ENCODE measurements at regions not wholly inside any gene's neighbourhood (a gene's known extent, or its start where the extent isn't known, plus 50 kb on each side); places are given as distances from the start of the nearest gene placed in this dataset.

DNA sequence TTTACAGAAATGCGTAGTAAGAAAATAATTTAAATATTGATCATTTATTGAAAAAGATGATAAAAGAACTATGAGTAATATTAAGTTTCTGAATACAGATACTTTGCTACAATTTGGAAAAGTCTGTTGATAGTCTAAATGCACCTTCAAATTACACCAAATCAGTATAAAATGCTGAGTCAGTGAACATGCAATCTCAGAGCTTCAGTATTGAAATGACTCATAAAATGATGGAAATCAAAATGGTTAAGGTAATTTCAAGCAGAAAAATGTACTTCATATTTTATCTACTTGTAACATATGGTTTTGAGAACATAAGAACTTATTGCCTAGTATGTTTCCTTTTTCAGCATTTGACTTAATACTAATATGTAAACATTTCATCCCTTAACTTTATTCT, 448.2 kb downstream of the PCDH10 start:
- ChIA-PET POLR2A (no interaction called here), CTCF (no interaction called here)
- no peak for DNase-seq (ENCODE audit: low read depth)
- no peak overlapping the region for H3K4me3 ChIP-seq (ENCODE audit: low read depth, low read length)
- TF ChIP-seq, protein P1, sequence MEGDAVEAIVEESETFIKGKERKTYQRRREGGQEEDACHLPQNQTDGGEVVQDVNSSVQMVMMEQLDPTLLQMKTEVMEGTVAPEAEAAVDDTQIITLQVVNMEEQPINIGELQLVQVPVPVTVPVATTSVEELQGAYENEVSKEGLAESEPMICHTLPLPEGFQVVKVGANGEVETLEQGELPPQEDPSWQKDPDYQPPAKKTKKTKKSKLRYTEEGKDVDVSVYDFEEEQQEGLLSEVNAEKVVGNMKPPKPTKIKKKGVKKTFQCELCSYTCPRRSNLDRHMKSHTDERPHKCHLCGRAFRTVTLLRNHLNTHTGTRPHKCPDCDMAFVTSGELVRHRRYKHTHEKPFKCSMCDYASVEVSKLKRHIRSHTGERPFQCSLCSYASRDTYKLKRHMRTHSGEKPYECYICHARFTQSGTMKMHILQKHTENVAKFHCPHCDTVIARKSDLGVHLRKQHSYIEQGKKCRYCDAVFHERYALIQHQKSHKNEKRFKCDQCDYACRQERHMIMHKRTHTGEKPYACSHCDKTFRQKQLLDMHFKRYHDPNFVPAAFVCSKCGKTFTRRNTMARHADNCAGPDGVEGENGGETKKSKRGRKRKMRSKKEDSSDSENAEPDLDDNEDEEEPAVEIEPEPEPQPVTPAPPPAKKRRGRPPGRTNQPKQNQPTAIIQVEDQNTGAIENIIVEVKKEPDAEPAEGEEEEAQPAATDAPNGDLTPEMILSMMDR (IDR thresholded peaks at IDR 0.05; ENCODE audit: insufficient read depth, low read depth, low read length) = no peak
- H3K36me3 ChIP-seq (ENCODE audit: control insufficient read depth, insufficient read depth, low read length) = no peaks in the 10 kb centered on the region
- no peaks in the 10 kb centered on the region for H3K27me3 ChIP-seq (ENCODE audit: control insufficient read depth, insufficient read depth, low read length)

DNA sequence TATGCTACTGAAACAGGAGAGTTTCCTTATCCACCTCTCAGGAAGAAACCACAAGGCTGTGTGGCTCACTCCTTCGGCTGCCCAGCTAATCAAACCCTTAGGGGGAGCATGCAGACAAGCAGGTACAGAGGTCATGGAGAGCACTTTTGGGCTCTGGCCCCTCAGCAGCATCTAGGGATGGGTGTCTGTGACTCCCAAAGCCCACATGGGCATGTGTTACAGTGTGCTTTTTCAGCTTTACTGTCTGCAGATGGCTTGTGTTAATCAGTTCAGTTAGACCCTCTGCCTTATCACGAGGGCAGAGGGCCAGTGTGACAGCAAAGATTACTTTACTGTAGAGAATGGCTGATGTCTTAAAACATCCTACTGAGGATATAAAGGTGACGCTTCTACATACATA, 447.4 kb downstream of the PCDH10 start:
- H3K27me3 ChIP-seq (ENCODE audit: control insufficient read depth, insufficient read depth, low read length) = no peaks in the 10 kb centered on the region
- no peak overlapping the region for H3K4me3 ChIP-seq (ENCODE audit: low read depth, low read length)
- ChIA-PET POLR2A (no interaction called here), CTCF (no interaction called here)
- no peak for DNase-seq (ENCODE audit: low read depth)
- no peaks in the 10 kb centered on the region for H3K36me3 ChIP-seq (ENCODE audit: control insufficient read depth, insufficient read depth, low read length)
- TF ChIP-seq, protein P1 (IDR thresholded peaks at IDR 0.05; ENCODE audit: insufficient read depth, low read depth, low read length) = no peak

DNA sequence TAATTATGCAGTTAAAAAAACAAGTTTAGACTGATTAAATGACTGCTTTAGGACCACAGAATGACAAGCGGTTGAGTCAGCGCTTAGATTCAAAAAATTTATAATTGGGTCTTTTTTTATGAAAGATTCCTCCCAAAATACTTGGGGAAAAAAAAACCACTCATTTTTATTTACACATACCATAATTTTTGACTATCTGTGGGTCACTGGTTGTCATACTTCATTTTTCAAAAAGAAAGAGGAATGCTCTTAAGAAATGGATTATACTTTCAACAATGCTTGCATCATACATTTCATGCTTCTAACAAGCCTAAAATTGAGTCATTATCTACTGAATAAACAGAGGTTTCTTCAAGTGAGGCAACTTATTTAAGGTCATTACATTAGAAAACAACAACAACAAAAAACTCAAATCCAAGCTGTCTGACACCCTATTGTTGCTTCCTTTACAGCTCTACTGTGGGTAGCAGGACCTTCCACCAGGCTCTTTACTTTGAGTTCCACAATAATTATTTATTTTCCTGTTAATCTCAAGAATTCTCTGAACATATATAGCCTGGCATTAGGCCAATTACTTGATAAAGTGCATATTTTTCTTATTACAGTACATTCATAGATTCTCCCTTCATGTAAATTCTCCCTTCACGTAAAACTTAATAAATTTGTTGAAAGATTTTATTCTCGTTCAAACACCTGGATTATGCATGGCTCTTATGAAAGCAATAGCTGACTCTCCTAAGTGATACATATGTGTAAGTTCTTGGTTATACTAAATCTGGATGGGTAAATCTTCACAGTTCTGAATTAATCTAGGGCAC, 445.5 kb downstream of the PCDH10 start:
- Histone ChIP-seq H3K36me3 (ENCODE audit: control insufficient read depth, insufficient read depth, low read length) (no peaks in the 10 kb centered on the region), H3K27me3 (ENCODE audit: control insufficient read depth, insufficient read depth, low read length) (no peaks in the 10 kb centered on the region), H3K4me3 (ENCODE audit: low read depth, low read length) (no peak overlapping the region)
- POLR2A ChIA-PET = no interaction called here
- CTCF ChIA-PET = no interaction called here
- peak; percentile 83 for DNase-seq (ENCODE audit: low read depth)
- TF ChIP-seq, protein P1 (IDR thresholded peaks at IDR 0.05; ENCODE audit: insufficient read depth, low read depth, low read length) = no peak

DNA sequence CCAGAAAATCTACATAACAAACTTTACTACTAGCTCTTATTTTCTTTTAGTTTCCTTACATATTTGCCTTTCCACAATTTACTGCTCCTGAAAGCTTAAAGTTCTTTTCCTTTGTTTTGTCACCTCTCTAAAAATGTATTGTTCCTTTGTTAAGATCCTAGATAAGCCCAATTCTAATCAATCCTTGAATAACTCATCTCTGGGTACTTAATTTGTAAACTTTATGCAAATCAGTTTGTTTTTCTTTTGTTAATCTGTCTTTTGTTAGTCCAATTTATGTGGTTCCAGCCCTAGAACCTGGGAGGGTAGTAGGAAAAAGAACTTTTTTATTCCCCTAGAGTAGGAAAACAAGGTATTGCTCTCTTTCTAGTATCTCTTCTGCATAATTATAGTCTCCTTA, 444.7 kb downstream of the PCDH10 start:
- ChIA-PET CTCF (interaction anchor here (1.0 kb wide), 1 partner anchor 21 kb away, joined by 3 read pairs; no protein-coding TSS in a partner anchor), POLR2A (no interaction called here)
- H3K4me3 ChIP-seq (ENCODE audit: low read depth, low read length) = no peak overlapping the region
- TF ChIP-seq, protein P1 (IDR thresholded peaks at IDR 0.05; ENCODE audit: insufficient read depth, low read depth, low read length) = no peak
- no peak for DNase-seq (ENCODE audit: low read depth)
- H3K36me3 ChIP-seq (ENCODE audit: control insufficient read depth, insufficient read depth, low read length) = no peaks in the 10 kb centered on the region
- H3K27me3 ChIP-seq (ENCODE audit: control insufficient read depth, insufficient read depth, low read length) = no peaks in the 10 kb centered on the region

DNA sequence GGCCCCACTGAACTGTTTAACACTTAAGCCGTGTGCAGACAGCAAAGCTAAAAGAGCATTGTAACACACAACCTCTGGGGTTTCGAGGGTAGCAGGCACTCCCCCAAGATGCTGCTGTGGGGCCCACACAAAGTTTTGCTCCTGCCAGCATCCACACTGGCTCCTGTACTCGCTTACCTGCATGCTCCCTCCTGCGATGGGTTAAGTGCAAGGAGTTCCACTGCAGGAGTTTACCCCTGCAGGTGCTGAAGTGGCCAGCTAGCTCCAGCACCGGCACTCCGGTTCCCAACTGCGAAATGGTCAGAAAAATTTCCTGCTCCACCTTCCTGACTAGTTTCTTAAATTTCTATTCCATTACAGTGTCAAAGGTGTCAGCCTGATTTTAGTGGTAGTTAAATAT, 443.5 kb downstream of the PCDH10 start:
- CTCF ChIA-PET = interaction anchor here (1.0 kb wide), 1 partner anchor 23 kb away, joined by 3 read pairs; no protein-coding TSS in a partner anchor
- Histone ChIP-seq H3K36me3 (ENCODE audit: control insufficient read depth, insufficient read depth, low read length) (no peaks in the 10 kb centered on the region), H3K27me3 (ENCODE audit: control insufficient read depth, insufficient read depth, low read length) (no peaks in the 10 kb centered on the region), H3K4me3 (ENCODE audit: low read depth, low read length) (no peak overlapping the region)
- no peak for DNase-seq (ENCODE audit: low read depth)
- TF ChIP-seq, protein P1 (IDR thresholded peaks at IDR 0.05; ENCODE audit: insufficient read depth, low read depth, low read length) = no peak
- POLR2A ChIA-PET = no interaction called here
